ENCODE measurements at regions not wholly inside any gene's neighbourhood (a gene's known extent, or its start where the extent isn't known, plus 50 kb on each side); places are given as distances from the start of the nearest gene placed in this dataset.

GRCh38 chrX:1034717-1035116 is 177.7 kb downstream of the CRLF2 start:
- H4K20me1 ChIP-seq (ENCODE audit: low read length) = no peaks in the 10 kb centered on the region
- no peaks in the 10 kb centered on the region for H3K9me2 ChIP-seq (replicated peaks; ENCODE audit: low read length)
- no peaks in the 10 kb centered on the region for H3K36me3 ChIP-seq (ENCODE audit: low read depth, low read length)
- no peak overlapping the region for H3K27ac ChIP-seq (ENCODE audit: low read length)
- H3F3A ChIP-seq (ENCODE audit: low read length, unreplicated experiment) = no peaks in the 10 kb centered on the region
- H3K4me3 ChIP-seq (ENCODE audit: low read length) = no peak overlapping the region
- H3K9me3 ChIP-seq (ENCODE audit: low read length) = no peaks in the 10 kb centered on the region
- no peak overlapping the region for H3K4me2 ChIP-seq (ENCODE audit: low read length)
- CTCF ChIA-PET = no interaction called here
- H3K27me3 ChIP-seq (ENCODE audit: low read length) = peaks cover 26% of the 10 kb centered on the region
- TF ChIP-seq EZH2phosphoT487 (IDR thresholded peaks at IDR 0.05; ENCODE audit: borderline replicate concordance, low read length) = no peak
- POLR2A ChIA-PET (ENCODE audit: unreplicated experiment) = no interaction called here
- H3K4me1 ChIP-seq (ENCODE audit: insufficient read depth, low read length) = no peaks in the 10 kb centered on the region
- no peak overlapping the region for H2AFZ ChIP-seq (ENCODE audit: low read length)
- no TSS peak for BruUV-seq (replicated peaks)
- no peak overlapping the region for H3K9ac ChIP-seq (ENCODE audit: low read length)
- DNase-seq (no peak), ATAC-seq (no peak)
- no peaks in the 10 kb centered on the region for H3K79me2 ChIP-seq (ENCODE audit: low read length)
- intact Hi-C loops (cut with micrococcal nuclease) = no loop called here

GRCh38 chrX:1031521-1032430 is 180.7 kb downstream of the CRLF2 start:
- Histone ChIP-seq H3F3A (ENCODE audit: low read length, unreplicated experiment) (no peaks in the 10 kb centered on the region), H3K4me3 (ENCODE audit: low read length) (no peak overlapping the region), H4K20me1 (ENCODE audit: low read length) (no peaks in the 10 kb centered on the region), H3K4me2 (ENCODE audit: low read length) (no peak overlapping the region), H3K27me3 (ENCODE audit: low read length) (peaks cover 48% of the 10 kb centered on the region), H3K9ac (ENCODE audit: low read length) (no peak overlapping the region), H2AFZ (ENCODE audit: low read length) (no peak overlapping the region), H3K9me3 (ENCODE audit: low read length) (no peaks in the 10 kb centered on the region), H3K36me3 (ENCODE audit: low read depth, low read length) (no peaks in the 10 kb centered on the region), H3K9me2 (replicated peaks; ENCODE audit: low read length) (no peaks in the 10 kb centered on the region), H3K4me1 (ENCODE audit: insufficient read depth, low read length) (no peaks in the 10 kb centered on the region), H3K27ac (ENCODE audit: low read length) (no peak overlapping the region), H3K79me2 (ENCODE audit: low read length) (no peaks in the 10 kb centered on the region)
- POLR2A ChIA-PET (ENCODE audit: unreplicated experiment) = no interaction called here
- ATAC-seq = no peak
- CTCF ChIA-PET = no interaction called here
- TF ChIP-seq EZH2phosphoT487 (IDR thresholded peaks at IDR 0.05; ENCODE audit: borderline replicate concordance, low read length) = no peak
- no peak for TF ChIP-seq CTCF (conservative IDR thresholded peaks at IDR 0.05; ENCODE audit: low read depth, low read length)
- TF ChIP-seq EZH2 (IDR thresholded peaks at IDR 0.05; ENCODE audit: low read length, unreplicated experiment) = no peak
- no peak for DNase-seq
- intact Hi-C loops (cut with micrococcal nuclease) = no loop called here
- no TSS peak for BruUV-seq (replicated peaks)

- no TSS peak for BruUV-seq (replicated peaks)
- Histone ChIP-seq H3F3A (ENCODE audit: low read length, unreplicated experiment) (no peaks in the 10 kb centered on the region), H3K27ac (ENCODE audit: low read length) (no peak overlapping the region), H3K4me3 (ENCODE audit: low read length) (no peak overlapping the region), H3K4me2 (ENCODE audit: low read length) (no peak overlapping the region), H3K79me2 (ENCODE audit: low read length) (no peaks in the 10 kb centered on the region), H4K20me1 (ENCODE audit: low read length) (no peaks in the 10 kb centered on the region), H3K9me3 (ENCODE audit: low read length) (no peaks in the 10 kb centered on the region), H3K9ac (ENCODE audit: low read length) (no peak overlapping the region), H3K36me3 (ENCODE audit: low read depth, low read length) (no peaks in the 10 kb centered on the region), H3K4me1 (ENCODE audit: insufficient read depth, low read length) (no peaks in the 10 kb centered on the region), H3K27me3 (ENCODE audit: low read length) (peaks cover 33% of the 10 kb centered on the region), H3K9me2 (replicated peaks; ENCODE audit: low read length) (no peaks in the 10 kb centered on the region), H2AFZ (ENCODE audit: low read length) (no peak overlapping the region)
- POLR2A ChIA-PET (ENCODE audit: unreplicated experiment) = no interaction called here
- intact Hi-C loops (cut with micrococcal nuclease) = no loop called here
- no peak for TF ChIP-seq EZH2phosphoT487 (IDR thresholded peaks at IDR 0.05; ENCODE audit: borderline replicate concordance, low read length)
- no peak for TF ChIP-seq EZH2 (IDR thresholded peaks at IDR 0.05; ENCODE audit: low read length, unreplicated experiment)
- TF ChIP-seq CTCF (conservative IDR thresholded peaks at IDR 0.05; ENCODE audit: low read depth, low read length) = no peak
- DNase-seq (no peak), ATAC-seq (no peak)
- CTCF ChIA-PET = no interaction called here
Measured at GRCh38 chrX:1029494-1029893, 183.0 kb downstream of the CRLF2 start.

All from PC-3 (cell line).